HG03565 (cell line): ENCODE measurements at regions not wholly inside any gene's neighbourhood (a gene's known extent, or its start where the extent isn't known, plus 50 kb on each side); places are given as distances from the start of the nearest gene placed in this dataset.

Experiments
- ATAC-seq: cut with Tn5 transposase; IDR thresholded peaks from one replicate; pipeline ENCODE4 v1.9.1; 2021; ENCODE audit warnings: mild to moderate bottlenecking, moderate library complexity; ENCODE audit not compliant: unreplicated experiment

DNA sequence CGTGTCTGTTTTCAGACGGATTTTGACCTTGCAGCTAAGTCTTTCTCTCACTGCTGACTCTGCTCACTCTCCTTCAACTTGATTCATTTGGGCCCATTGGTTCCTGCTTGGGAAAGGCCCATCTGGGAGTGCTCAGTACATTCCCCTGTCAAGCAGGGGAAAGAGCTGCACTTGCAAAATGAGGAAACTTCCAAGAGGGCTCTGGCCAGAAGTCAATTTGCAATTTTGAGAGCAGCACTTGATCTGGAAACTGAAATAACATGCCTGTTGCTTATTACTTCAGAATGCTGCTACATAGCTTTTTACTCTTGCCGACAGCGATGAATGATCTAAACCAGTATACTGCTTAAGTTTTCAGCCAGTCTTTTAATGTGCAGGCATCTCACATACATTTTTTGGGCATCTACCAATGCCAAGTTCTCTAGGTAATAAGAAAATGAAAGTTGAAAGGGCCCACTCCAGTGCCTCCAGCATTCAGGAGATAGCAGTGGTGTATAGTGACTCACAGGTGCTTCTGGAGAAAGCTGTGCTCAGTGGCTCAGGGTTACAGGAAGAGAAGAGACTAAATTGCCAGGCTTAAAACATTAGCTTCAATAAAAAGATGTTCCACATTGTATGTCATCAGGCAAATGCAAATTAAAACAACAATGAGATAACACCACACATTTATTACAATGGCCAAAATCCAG, 70.1 kb upstream of the RORA start:
- no peak for ATAC-seq

DNA sequence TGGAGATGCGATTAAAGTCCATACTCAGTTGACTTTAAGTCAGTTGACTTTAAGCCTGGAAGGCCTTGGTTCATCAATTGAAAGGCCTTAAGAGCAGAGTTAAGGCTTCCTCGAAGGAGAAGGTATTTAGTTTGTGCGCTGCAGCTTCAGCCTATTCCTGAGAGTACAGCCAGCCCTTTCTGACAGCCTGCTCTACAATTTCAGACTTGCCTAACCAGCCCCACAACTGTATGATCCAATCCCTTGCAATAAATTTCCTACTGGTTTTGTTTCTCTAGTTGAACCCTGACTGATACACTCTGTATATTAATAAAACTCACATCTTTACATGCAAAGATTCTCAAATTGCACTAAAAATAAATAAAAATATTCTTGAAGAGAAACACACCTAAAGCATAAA, 66.1 kb upstream of the RORA start:
- ATAC-seq, result no peak

DNA sequence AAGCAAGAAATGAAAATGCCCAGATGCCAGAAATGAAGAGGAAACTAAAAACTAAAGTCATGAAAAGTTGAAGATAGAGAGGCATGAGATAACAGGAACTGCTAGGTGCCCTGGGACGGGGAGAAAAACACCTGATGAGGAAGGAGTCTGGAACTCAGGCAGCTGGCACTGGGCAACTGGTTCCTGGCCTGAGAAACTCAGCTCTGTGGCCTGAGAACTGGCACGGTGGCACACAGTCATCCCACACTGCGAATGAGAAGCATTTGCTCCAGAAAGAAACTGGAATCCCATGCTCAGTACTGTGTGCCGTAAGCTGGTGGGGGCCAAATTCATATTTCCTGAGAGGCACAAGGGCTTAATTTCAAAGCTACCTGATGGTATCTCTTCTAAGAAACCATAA, 53.6 kb upstream of the RORA start:
- no peak for ATAC-seq

DNA sequence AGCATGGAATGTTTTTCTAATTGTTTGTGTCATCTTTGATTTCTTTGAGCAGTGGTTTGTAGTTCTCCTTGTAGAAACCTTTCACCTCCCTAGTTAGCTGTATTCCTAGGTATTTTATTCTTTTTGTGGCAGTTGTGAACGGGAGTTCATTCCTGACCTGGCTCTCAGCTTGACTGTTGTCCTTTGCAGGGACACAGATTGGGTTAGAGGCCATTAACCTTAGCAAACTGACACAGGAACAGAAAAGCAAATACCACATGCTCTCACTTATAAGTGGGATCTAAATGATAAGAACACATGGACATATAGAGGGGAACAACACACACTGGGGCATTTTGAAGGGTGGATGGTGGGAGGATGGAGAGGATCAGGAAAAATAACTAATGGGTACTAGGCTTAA, 52.2 kb upstream of the RORA start:
- no peak for ATAC-seq
